ENCODE measurements at regions not wholly inside any gene's neighbourhood (a gene's known extent, or its start where the extent isn't known, plus 50 kb on each side); places are given as distances from the start of the nearest gene placed in this dataset.

DNA sequence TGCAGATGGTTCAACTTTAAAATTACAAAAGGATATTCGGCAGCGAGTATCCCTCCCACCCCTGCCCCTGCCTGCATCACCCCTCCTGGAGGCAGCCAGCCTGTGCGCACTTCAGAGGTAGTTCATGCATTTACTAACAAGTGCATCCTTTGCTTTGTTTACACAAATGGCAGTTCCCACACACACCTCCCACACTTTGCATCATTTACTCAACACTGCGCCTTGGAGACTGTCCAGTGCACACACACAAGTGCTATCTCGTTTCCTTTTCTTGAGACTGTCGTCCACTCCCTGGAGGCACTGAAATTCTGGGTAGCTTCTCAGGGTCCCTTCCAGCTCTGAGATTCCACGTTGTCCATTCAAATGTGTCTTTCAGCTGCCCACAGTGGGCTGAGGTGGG is 53.1 kb upstream of the VSX1 start:
- Mint-ChIP-seq H3K27me3 (peaks cover 4 to 48% of the 10 kb centered on the region in 2 donors), H3K36me3 (ENCODE audit: insufficient read depth) (no peaks in the 10 kb centered on the region), H3K4me3 (no peak overlapping the region), H3K4me1 (ENCODE audit: low read depth in 2 of 2) (no peaks in the 10 kb centered on the region), H3K9me3 (no peaks in the 10 kb centered on the region), H3K27ac (no peak overlapping the region)
- no peak for ATAC-seq (replicated peaks)
- DNase-seq, result no peak

GRCh38 chr20:25136056-25136455 is 54.1 kb upstream of the VSX1 start:
- no peak for ATAC-seq (replicated peaks)
- no peaks in the 10 kb centered on the region for H3K36me3 Mint-ChIP-seq (ENCODE audit: insufficient read depth)
- DNase-seq, result no peak
- no peaks in the 10 kb centered on the region for H3K4me1 Mint-ChIP-seq (ENCODE audit: low read depth in 2 of 2)
- no peak overlapping the region for H3K4me3 Mint-ChIP-seq
- H3K27me3 Mint-ChIP-seq, result peaks cover 3 to 52% of the 10 kb centered on the region in 2 donors
- no peak overlapping the region for H3K27ac Mint-ChIP-seq
- H3K9me3 Mint-ChIP-seq, result no peaks in the 10 kb centered on the region

- no peaks in the 10 kb centered on the region for H3K4me1 Mint-ChIP-seq (ENCODE audit: low read depth in 2 of 2)
- no peak for DNase-seq
- no peak for ATAC-seq (replicated peaks)
- no peak overlapping the region for H3K27ac Mint-ChIP-seq
- H3K9me3 Mint-ChIP-seq, result no peaks in the 10 kb centered on the region
- no peak overlapping the region for H3K4me3 Mint-ChIP-seq
- no peaks in the 10 kb centered on the region for H3K36me3 Mint-ChIP-seq (ENCODE audit: insufficient read depth)
- peaks cover 11 to 54% of the 10 kb centered on the region in 2 donors for H3K27me3 Mint-ChIP-seq
These were observed 55.0 kb upstream of the VSX1 start for GRCh38 chr20:25136643-25137559.

DNA sequence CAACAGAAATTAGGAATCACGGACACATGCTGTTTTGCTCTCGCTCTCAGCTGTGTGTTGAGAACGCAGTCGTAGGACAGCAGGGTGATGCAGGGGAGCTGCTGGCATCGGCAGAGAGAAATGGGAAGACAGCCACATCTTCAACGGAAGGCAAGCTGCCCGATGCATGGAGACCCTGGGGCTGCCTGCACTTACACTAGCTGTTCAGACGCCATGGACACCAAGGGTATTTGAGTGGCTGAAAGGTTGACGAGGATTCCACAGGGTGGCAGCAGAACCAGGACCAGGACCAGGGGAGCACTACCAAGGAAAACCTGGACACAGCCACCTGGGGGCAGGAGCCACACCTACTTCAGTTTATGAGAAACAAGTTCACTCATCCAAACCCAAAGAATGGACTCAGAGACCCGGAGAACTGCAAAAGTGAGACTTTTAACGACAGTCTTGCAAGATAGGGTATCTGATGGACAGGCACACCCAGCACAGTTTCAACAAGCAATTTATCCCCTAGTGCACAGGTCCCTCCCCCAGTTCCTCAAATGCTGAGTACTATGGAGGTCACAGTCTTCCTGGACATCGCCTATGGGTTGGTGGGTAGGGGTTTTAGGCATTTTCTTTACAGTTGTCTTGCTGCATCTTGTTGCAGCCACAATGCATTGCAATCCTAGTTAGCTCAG is 56.3 kb upstream of the ENTPD6 start:
- no peak for DNase-seq
- Mint-ChIP-seq H3K36me3 (ENCODE audit: insufficient read depth) (no peaks in the 10 kb centered on the region), H3K27ac (no peak overlapping the region), H3K9me3 (no peaks in the 10 kb centered on the region), H3K27me3 (peaks cover 11 to 44% of the 10 kb centered on the region in 2 donors), H3K4me1 (ENCODE audit: low read depth in 2 of 2) (no peaks in the 10 kb centered on the region), H3K4me3 (no peak overlapping the region)
- no peak for ATAC-seq (replicated peaks)

- no peak overlapping the region for H3K27ac Mint-ChIP-seq
- H3K36me3 Mint-ChIP-seq (ENCODE audit: insufficient read depth), result no peaks in the 10 kb centered on the region
- ATAC-seq (replicated peaks), result no peak
- no peak for DNase-seq
- no peaks in the 10 kb centered on the region for H3K9me3 Mint-ChIP-seq
- H3K4me3 Mint-ChIP-seq, result no peak overlapping the region
- peaks cover 11 to 35% of the 10 kb centered on the region in 2 donors for H3K27me3 Mint-ChIP-seq
- H3K4me1 Mint-ChIP-seq (ENCODE audit: low read depth in 2 of 2), result no peaks in the 10 kb centered on the region
These were observed 54.5 kb upstream of the ENTPD6 start for GRCh38 chr20:25140968-25141367.

GRCh38 chr20:25142435-25142834 is 53.1 kb upstream of the ENTPD6 start:
- Mint-ChIP-seq H3K4me1 (ENCODE audit: low read depth in 2 of 2) (no peaks in the 10 kb centered on the region), H3K9me3 (no peaks in the 10 kb centered on the region), H3K27ac (no peak overlapping the region), H3K36me3 (ENCODE audit: insufficient read depth) (no peaks in the 10 kb centered on the region), H3K4me3 (no peak overlapping the region), H3K27me3 (peaks cover 11 to 42% of the 10 kb centered on the region in 2 donors)
- ATAC-seq (replicated peaks) (no peak), DNase-seq (no peak)

DNA sequence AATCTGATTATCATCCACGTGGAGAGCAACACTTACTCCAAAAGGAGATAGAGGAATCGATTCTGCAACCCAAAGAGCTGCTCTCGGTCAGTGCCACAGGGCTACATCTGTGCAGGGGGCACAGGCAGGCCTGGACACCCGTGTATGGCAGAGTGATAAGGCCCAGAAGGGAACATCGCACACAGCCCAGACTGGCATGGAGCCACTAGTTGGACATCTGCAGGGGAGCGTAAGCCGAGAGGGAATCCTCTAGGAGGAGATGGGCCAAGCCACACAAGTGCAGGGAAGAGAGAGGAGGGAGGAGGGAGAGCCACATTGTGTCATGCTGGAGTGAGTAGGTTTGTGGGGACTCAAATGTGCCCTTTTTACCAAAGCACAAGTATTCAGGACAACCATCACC is 50.4 kb upstream of the ENTPD6 start:
- H3K27me3 Mint-ChIP-seq, result peaks cover 26 to 58% of the 10 kb centered on the region in 2 donors
- no peaks in the 10 kb centered on the region for H3K9me3 Mint-ChIP-seq
- no peak overlapping the region for H3K4me3 Mint-ChIP-seq
- ATAC-seq (replicated peaks), result no peak
- peaks cover 5% of the 10 kb centered on the region in 2 donors for H3K4me1 Mint-ChIP-seq (ENCODE audit: low read depth in 2 of 2)
- H3K36me3 Mint-ChIP-seq (ENCODE audit: insufficient read depth), result no peaks in the 10 kb centered on the region
- H3K27ac Mint-ChIP-seq, result no peak overlapping the region
- DNase-seq, result no peak

Data from effector memory CD8-positive, alpha-beta T cell (primary cell).